Caco-2 (cell line): ENCODE measurements at regions not wholly inside any gene's neighbourhood (a gene's known extent, or its start where the extent isn't known, plus 50 kb on each side); places are given as distances from the start of the nearest gene placed in this dataset.

Experiments used
- BruUV-seq: library from RNA; stranded (reverse); fragments of 400-500 nt; replicated peaks from 2 replicates; lab custom pipeline; 2021; lab: Mats Ljungman, UMichigan
- CTCF ChIA-PET: fragments of 300-600 bp; sonication (Branson Sonifier 250); formaldehyde crosslinking; loops from one replicate; lab custom pipeline; 2022; ENCODE audit warnings: antibody characterized with exemption; lab: Charles Lee
- POLR2A ChIA-PET: fragments of 300-600 bp; sonication (Branson Sonifier 250); formaldehyde crosslinking; loops from one replicate; lab custom pipeline; 2022; ENCODE audit warnings: antibody characterized with exemption; lab: Charles Lee
- DNase-seq, 2 experiments: peaks; one replicate each; pipeline versions ENCODE4 v3.0.0 to v3.0.0-alpha.2; 2020 to 2022
- H3K27me3 ChIP-seq: replicated peaks from 2 replicates; pipeline ENCODE4 v1.6.0; 2011; ENCODE audit warnings: low read length; ENCODE audit not compliant: control insufficient read depth, insufficient read depth
- H3K36me3 ChIP-seq: 2 replicates; pipeline ENCODE4 v1.5.1; 2011; ENCODE audit warnings: low read length; ENCODE audit not compliant: control insufficient read depth, insufficient read depth
- H3K4me1 ChIP-seq: fragments of 250-450 bp; sonication (Bioruptor Pico); 2 replicates; pipeline ENCODE4 v1.5.1; 2020; ENCODE audit warnings: mild to moderate bottlenecking
- H3K4me3 ChIP-seq: 2 replicates; pipeline ENCODE4 v1.5.1; 2011; ENCODE audit warnings: low read depth, mild to moderate bottlenecking, control low read depth, low read length
- H3K9me3 ChIP-seq: fragments of 250-450 bp; sonication (Bioruptor Pico); 2 replicates; pipeline ENCODE4 v1.5.1; 2020; ENCODE audit warnings: mild to moderate bottlenecking, moderate library complexity
- H3K27ac Mint-ChIP-seq: one replicate; pipeline ENCODE4 v1.8.0; 2022; ENCODE audit warnings: mixed read lengths; ENCODE audit not compliant: unreplicated experiment
- H3K27me3 Mint-ChIP-seq: one replicate; pipeline ENCODE4 v1.8.0; 2022; ENCODE audit warnings: mixed read lengths; ENCODE audit not compliant: insufficient read depth, unreplicated experiment
- H3K36me3 Mint-ChIP-seq: one replicate; pipeline ENCODE4 v1.8.0; 2022; ENCODE audit warnings: mild to moderate bottlenecking, mixed read lengths; ENCODE audit not compliant: insufficient read depth, unreplicated experiment
- H3K4me1 Mint-ChIP-seq: one replicate; pipeline ENCODE4 v1.8.0; 2022; ENCODE audit warnings: low read depth, mixed read lengths; ENCODE audit not compliant: unreplicated experiment
- H3K4me3 Mint-ChIP-seq: one replicate; pipeline ENCODE4 v1.8.0; 2022; ENCODE audit warnings: mild to moderate bottlenecking, moderate library complexity, mixed read lengths; ENCODE audit not compliant: unreplicated experiment
- H3K9me3 Mint-ChIP-seq: one replicate; pipeline ENCODE4 v1.8.0; 2022; ENCODE audit warnings: mixed read lengths; ENCODE audit not compliant: unreplicated experiment
- CTCF ChIP-seq, 2 experiments: fragments of 200-600 bp in 1 of 2; IDR thresholded peaks; 1 replicate in 1 of 2; 2 replicates in 1 of 2; pipeline versions ENCODE4 v1.5.1 to v1.8.0; 2011 to 2022; ENCODE audit warnings: antibody characterized with exemption in 1 of 2, control low read depth in 1 of 2, inconsistent platforms in 1 of 2, low read depth in 1 of 2, low read length in 1 of 2, mild to moderate bottlenecking in 1 of 2, moderate library complexity in 1 of 2; ENCODE audit not compliant: insufficient read depth in 1 of 2, severe bottlenecking in 1 of 2, unreplicated experiment in 1 of 2
- intact Hi-C: fragments of 100-400 bp; cut with micrococcal nuclease; formaldehyde crosslinking; loops from one replicate; pipeline ENCODE4 v1.10.0; 2022; ENCODE audit not compliant: unreplicated experiment

- no TSS peak for BruUV-seq
- intact Hi-C loops: no loop called here
- no peak overlapping the region for H3K4me3 ChIP-seq
- no peaks in the 10 kb centered on the region for H3K4me1 ChIP-seq
- POLR2A ChIA-PET: no interaction called here
- H3K4me1 Mint-ChIP-seq: no peaks in the 10 kb centered on the region
- H3K36me3 Mint-ChIP-seq: no peaks in the 10 kb centered on the region
- no peaks in the 10 kb centered on the region for H3K27me3 ChIP-seq
- H3K9me3 Mint-ChIP-seq: no peaks in the 10 kb centered on the region
- H3K27ac Mint-ChIP-seq: no peak overlapping the region
- TF ChIP-seq CTCF (IDR thresholded peaks at IDR 0.05; ENCODE audit: insufficient read depth in 1 of 2, low read depth in 1 of 2, low read length in 1 of 2, severe bottlenecking in 1 of 2, unreplicated experiment in 1 of 2): no peak
- no peak overlapping the region for H3K4me3 Mint-ChIP-seq
- no peaks in the 10 kb centered on the region for H3K27me3 Mint-ChIP-seq
- no peaks in the 10 kb centered on the region for H3K36me3 ChIP-seq
- H3K9me3 ChIP-seq: no peaks in the 10 kb centered on the region
- CTCF ChIA-PET: interaction anchor here (0.7 kb wide), 1 partner anchor 29 kb away, joined by 3 read pairs; no protein-coding TSS in a partner anchor
- DNase-seq: no peak
Measured at GRCh38 chr3:106842151-106842550, 535.1 kb upstream of the CCDC54 start.

GRCh38 chr3:106844638-106845037 is 532.6 kb upstream of the CCDC54 start:
- Mint-ChIP-seq H3K9me3 (no peaks in the 10 kb centered on the region), H3K27ac (no peak overlapping the region), H3K4me1 (no peaks in the 10 kb centered on the region), H3K27me3 (no peaks in the 10 kb centered on the region), H3K4me3 (no peak overlapping the region), H3K36me3 (no peaks in the 10 kb centered on the region)
- no peak overlapping the region for H3K4me3 ChIP-seq
- H3K36me3 ChIP-seq: no peaks in the 10 kb centered on the region
- no TSS peak for BruUV-seq
- ChIA-PET CTCF (no interaction called here), POLR2A (no interaction called here)
- TF ChIP-seq CTCF (IDR thresholded peaks at IDR 0.05; ENCODE audit: insufficient read depth in 1 of 2, low read depth in 1 of 2, low read length in 1 of 2, severe bottlenecking in 1 of 2, unreplicated experiment in 1 of 2): no peak
- intact Hi-C loops: no loop called here
- H3K4me1 ChIP-seq: no peaks in the 10 kb centered on the region
- no peak for DNase-seq
- H3K27me3 ChIP-seq: no peaks in the 10 kb centered on the region
- H3K9me3 ChIP-seq: no peaks in the 10 kb centered on the region

GRCh38 chr3:106848099-106848498 is 529.1 kb upstream of the CCDC54 start:
- Histone ChIP-seq H3K36me3 (no peaks in the 10 kb centered on the region), H3K9me3 (no peaks in the 10 kb centered on the region), H3K4me3 (no peak overlapping the region), H3K27me3 (no peaks in the 10 kb centered on the region), H3K4me1 (no peaks in the 10 kb centered on the region)
- ChIA-PET POLR2A (no interaction called here), CTCF (no interaction called here)
- no peak for DNase-seq
- Mint-ChIP-seq H3K27ac (no peak overlapping the region), H3K36me3 (no peaks in the 10 kb centered on the region), H3K9me3 (no peaks in the 10 kb centered on the region), H3K4me3 (no peak overlapping the region), H3K4me1 (no peaks in the 10 kb centered on the region), H3K27me3 (no peaks in the 10 kb centered on the region)
- TF ChIP-seq CTCF (IDR thresholded peaks at IDR 0.05; ENCODE audit: insufficient read depth in 1 of 2, low read depth in 1 of 2, low read length in 1 of 2, severe bottlenecking in 1 of 2, unreplicated experiment in 1 of 2): no peak
- no TSS peak for BruUV-seq
- intact Hi-C loops: loop anchor here (1.0 kb wide), 1 partner anchor 14 kb away; no protein-coding TSS in a partner anchor
